Endothelial cell of umbilical vein (primary cell): ENCODE measurements at regions not wholly inside any gene's neighbourhood (a gene's known extent, or its start where the extent isn't known, plus 50 kb on each side); places are given as distances from the start of the nearest gene placed in this dataset.

Experiments used
- BruUV-seq: library from RNA; stranded (reverse); fragments of 400-500 nt; replicated peaks from 2 replicates; lab custom pipeline; 2021; lab: Mats Ljungman, UMichigan
- CTCF ChIA-PET: fragments of 300-600, 350-600 bp; sonication (Branson Sonifier 250); formaldehyde crosslinking; loops from one replicate; lab custom pipeline; 2021; ENCODE audit warnings: antibody characterized with exemption, inconsistent platforms; lab: Charles Lee
- POLR2A ChIA-PET: fragments of 300-600, 350-600 bp; sonication (Branson Sonifier 250); formaldehyde crosslinking; loops from one replicate; lab custom pipeline; 2021; ENCODE audit warnings: antibody characterized with exemption, inconsistent platforms; lab: Charles Lee
- DNase-seq: peaks from one replicate; pipeline ENCODE4 v3.0.0-alpha.2; 2011; ENCODE audit warnings: low read depth, low spot score
- FAIRE-seq: peaks from 2 replicates; lab custom pipeline; 2011; peaks lifted over from hg19 to GRCh38; lab: Jason Lieb, UNC
- H2AFZ ChIP-seq: 2 replicates; pipeline ENCODE4 v1.6.0; 2012; ENCODE audit warnings: low read depth, low read length, control low read depth, inconsistent platforms
- H3K27ac ChIP-seq: 2 replicates; pipeline ENCODE4 v1.5.1; 2011; ENCODE audit warnings: low read depth, mild to moderate bottlenecking, control low read depth, low read length, moderate library complexity; ENCODE audit not compliant: insufficient read depth
- H3K27me3 ChIP-seq, 2 experiments: 2 replicates each; pipeline versions ENCODE4 v1.6.0 to v1.6.1; 2011; ENCODE audit warnings: low read length in 2 of 2, mixed read lengths in 1 of 2; ENCODE audit not compliant: control insufficient read depth in 2 of 2, insufficient read depth in 2 of 2
- H3K36me3 ChIP-seq, 2 experiments: 2 replicates in 1 of 2; 3 replicates in 1 of 2; pipeline ENCODE4 v1.5.1; 2011; ENCODE audit warnings: low read length in 2 of 2, mild to moderate bottlenecking in 1 of 2, moderate library complexity in 1 of 2; ENCODE audit not compliant: control insufficient read depth in 2 of 2, insufficient read depth in 2 of 2; ENCODE audit errors: extremely low read depth in 1 of 2
- H3K4me1 ChIP-seq: 3 replicates; pipeline ENCODE4 v1.5.1; 2011; ENCODE audit warnings: mild to moderate bottlenecking, low read length; ENCODE audit not compliant: control insufficient read depth, insufficient read depth; ENCODE audit errors: extremely low read depth
- H3K4me2 ChIP-seq: 2 replicates; pipeline ENCODE4 v1.6.1; 2011; ENCODE audit warnings: low read length, control low read depth, mixed read lengths; ENCODE audit not compliant: insufficient read depth
- H3K4me3 ChIP-seq, 3 experiments: fragments of 200-600 bp in 1 of 3; sonication (generic), shearing (Covaris generic) in 1 of 3; replicated peaks in 1 of 3; 2 replicates each; pipeline ENCODE4 v1.5.1; 2011 to 2016; ENCODE audit warnings: control low read depth in 3 of 3, low read length in 3 of 3, mild to moderate bottlenecking in 2 of 3, inconsistent platforms in 1 of 3, low read depth in 1 of 3, moderate library complexity in 1 of 3; ENCODE audit not compliant: insufficient read depth in 1 of 3
- H3K79me2 ChIP-seq: 2 replicates; pipeline ENCODE4 v1.6.0; 2012; ENCODE audit warnings: low read length, inconsistent platforms; ENCODE audit not compliant: control insufficient read depth, insufficient read depth
- H3K9ac ChIP-seq: replicated peaks from 2 replicates; pipeline ENCODE3; 2011; ENCODE audit warnings: low read length, control low read depth; ENCODE audit not compliant: insufficient read depth; ENCODE audit errors: extremely low read depth
- H3K9me1 ChIP-seq: replicated peaks from 3 replicates; pipeline ENCODE4 v1.6.0; 2011; ENCODE audit warnings: mild to moderate bottlenecking, low read length; ENCODE audit not compliant: control insufficient read depth, insufficient read depth; ENCODE audit errors: extremely low read depth
- H3K9me3 ChIP-seq: replicated peaks from 2 replicates; pipeline ENCODE4 v1.5.1; 2012; ENCODE audit warnings: low read length, inconsistent platforms; ENCODE audit not compliant: control insufficient read depth, insufficient read depth
- H4K20me1 ChIP-seq: replicated peaks from 2 replicates; pipeline ENCODE3; 2011; ENCODE audit warnings: mild to moderate bottlenecking, low read length; ENCODE audit not compliant: control insufficient read depth, insufficient read depth; ENCODE audit errors: extremely low read depth
- CTCF ChIP-seq, 2 donors: IDR thresholded peaks; 1 replicate in 1 of 2; 2 replicates in 1 of 2; pipeline ENCODE4 v1.5.1; 2011; ENCODE audit warnings: low read length in 2 of 2, mild to moderate bottlenecking in 2 of 2, moderate library complexity in 2 of 2, control low read depth in 1 of 2, inconsistent platforms in 1 of 2, low read depth in 1 of 2; ENCODE audit not compliant: insufficient read depth in 1 of 2; ENCODE audit errors: extremely low read depth in 1 of 2
- EZH2 ChIP-seq: IDR thresholded peaks from 2 replicates; pipeline ENCODE4 v1.6.1; 2012; ENCODE audit warnings: borderline replicate concordance, low read depth, mild to moderate bottlenecking, moderate library complexity, low read length, inconsistent platforms; ENCODE audit not compliant: severe bottlenecking
- FOS ChIP-seq: IDR thresholded peaks from 2 replicates; pipeline ENCODE4 v1.6.1; 2011; ENCODE audit warnings: mild to moderate bottlenecking, low read length, moderate library complexity, borderline replicate concordance; ENCODE audit not compliant: insufficient read depth
- GATA2 ChIP-seq: IDR thresholded peaks from 2 replicates; pipeline ENCODE4 v1.7.0; 2011; ENCODE audit warnings: low read depth, mild to moderate bottlenecking, moderate library complexity, mixed read lengths, low read length; ENCODE audit not compliant: insufficient read length, insufficient read depth
- JUN ChIP-seq: IDR thresholded peaks from 2 replicates; pipeline ENCODE4 v1.6.1; 2011; ENCODE audit warnings: borderline replicate concordance, low read depth; ENCODE audit not compliant: insufficient read length, insufficient read depth
- MAX ChIP-seq: IDR thresholded peaks from 2 replicates; pipeline ENCODE4 v1.6.1; 2011; ENCODE audit not compliant: insufficient read depth, insufficient read length
- MYC ChIP-seq: IDR thresholded peaks from one replicate; pipeline ENCODE4 v1.6.1; 2011; ENCODE audit warnings: mild to moderate bottlenecking, low read depth, low read length
- POLR2A ChIP-seq: IDR thresholded peaks from 2 replicates; pipeline ENCODE4 v1.6.1; 2012; ENCODE audit warnings: low read depth, mild to moderate bottlenecking, control low read depth, low read length
- POLR2AphosphoS5 ChIP-seq: IDR thresholded peaks from 2 replicates; pipeline ENCODE4 v1.6.1; 2012; ENCODE audit warnings: low read depth, mild to moderate bottlenecking, control low read depth, low read length, moderate library complexity; ENCODE audit not compliant: insufficient read depth
- dilution Hi-C: fragments of 300-500 bp; cut with MboI; formaldehyde crosslinking; loops from one replicate; pipeline ENCODE4 v1.15.0; 2019; ENCODE audit warnings: low sequenced_read_pairs; ENCODE audit not compliant: extremely low pct_ligation_motif_present
- intact Hi-C: fragments of 100-400 bp; cut with micrococcal nuclease; formaldehyde crosslinking; loops from one replicate; pipeline ENCODE4 v1.10.0; 2022

GRCh38 chr3:113103588-113103987, 107.8 kb upstream of the BOC start:
- H3K27me3 ChIP-seq: no peaks in the 10 kb centered on the region
- no peaks in the 10 kb centered on the region for H3K36me3 ChIP-seq
- no peak overlapping the region for H3K27ac ChIP-seq
- no peak overlapping the region for H3K9ac ChIP-seq
- no peak overlapping the region for H3K4me3 ChIP-seq
- H2AFZ ChIP-seq: no peak overlapping the region
- no peaks in the 10 kb centered on the region for H3K4me1 ChIP-seq
- POLR2A ChIA-PET: no interaction called here
- DNase-seq (no peak), FAIRE-seq (no peak)
- TF ChIP-seq MYC: no peak
- no peak for TF ChIP-seq POLR2AphosphoS5
- TF ChIP-seq GATA2: no peak
- TF ChIP-seq POLR2A: no peak
- TF ChIP-seq JUN: no peak
- TF ChIP-seq FOS: no peak
- no peak for TF ChIP-seq CTCF (IDR thresholded peaks at IDR 0.05; ENCODE audit: extremely low read depth in 1 of 2, insufficient read depth in 1 of 2, low read depth in 1 of 2, low read length in 2 of 2)
- TF ChIP-seq EZH2: no peak
- no peak for TF ChIP-seq MAX
- no peaks in the 10 kb centered on the region for H3K79me2 ChIP-seq
- H3K9me1 ChIP-seq: no peaks in the 10 kb centered on the region
- intact Hi-C loops (no loop called here), dilution Hi-C loops (no loop called here)
- H3K9me3 ChIP-seq: no peaks in the 10 kb centered on the region
- CTCF ChIA-PET: no interaction called here
- no TSS peak for BruUV-seq
- H4K20me1 ChIP-seq: no peaks in the 10 kb centered on the region
- H3K4me2 ChIP-seq: no peak overlapping the region
